ENCODE measurements at regions not wholly inside any gene's neighbourhood (a gene's known extent, or its start where the extent isn't known, plus 50 kb on each side); places are given as distances from the start of the nearest gene placed in this dataset.

GRCh38 chr4:180603791-180604190, 1639.4 kb upstream of the TENM3 start:
- Histone ChIP-seq H3K27ac (no peak overlapping the region), H3K4me3 (no peak overlapping the region), H3K36me3 (no peaks in the 10 kb centered on the region), H3K27me3 (no peaks in the 10 kb centered on the region), H3K4me1 (no peaks in the 10 kb centered on the region), H3K9me3 (no peaks in the 10 kb centered on the region)
- TF ChIP-seq EP300 (IDR thresholded peaks at IDR 0.05) (no peak), POLR2AphosphoS5 (IDR thresholded peaks at IDR 0.05) (no peak), POLR2A (IDR thresholded peaks at IDR 0.05) (no peak), CTCF (IDR thresholded peaks at IDR 0.05) (no peak)
- 89% methylated on average over 2 of the region's 2 CpGs for WGBS
- no peak for DNase-seq (ENCODE audit: low spot score in 2 of 2)

GRCh38 chr4:180610324-180610723, 1632.9 kb upstream of the TENM3 start:
- Histone ChIP-seq H3K9me3 (no peaks in the 10 kb centered on the region), H3K27ac (no peak overlapping the region), H3K4me1 (no peaks in the 10 kb centered on the region), H3K36me3 (no peaks in the 10 kb centered on the region), H3K27me3 (no peaks in the 10 kb centered on the region), H3K4me3 (no peak overlapping the region)
- 76% methylated on average over 2 of the region's 2 CpGs for WGBS
- no peak for TF ChIP-seq EP300 (IDR thresholded peaks at IDR 0.05)
- no peak for TF ChIP-seq CTCF (IDR thresholded peaks at IDR 0.05)
- no peak for TF ChIP-seq POLR2A (IDR thresholded peaks at IDR 0.05)
- TF ChIP-seq POLR2AphosphoS5 (IDR thresholded peaks at IDR 0.05), result no peak
- no peak for DNase-seq (ENCODE audit: low spot score in 2 of 2)

GRCh38 chr4:180615746-180616145, 1627.5 kb upstream of the TENM3 start:
- no peak for DNase-seq (ENCODE audit: low spot score in 2 of 2)
- Histone ChIP-seq H3K9me3 (no peaks in the 10 kb centered on the region), H3K4me3 (no peak overlapping the region), H3K36me3 (no peaks in the 10 kb centered on the region), H3K27ac (no peak overlapping the region), H3K27me3 (no peaks in the 10 kb centered on the region), H3K4me1 (no peaks in the 10 kb centered on the region)
- 80% methylated on average over 3 of the region's 3 CpGs for WGBS
- TF ChIP-seq POLR2AphosphoS5 (IDR thresholded peaks at IDR 0.05) (no peak), EP300 (IDR thresholded peaks at IDR 0.05) (no peak), POLR2A (IDR thresholded peaks at IDR 0.05) (no peak), CTCF (IDR thresholded peaks at IDR 0.05) (no peak)

GRCh38 chr4:180617196-180617595, 1626.0 kb upstream of the TENM3 start:
- Histone ChIP-seq H3K36me3 (no peaks in the 10 kb centered on the region), H3K27ac (no peak overlapping the region), H3K4me1 (no peaks in the 10 kb centered on the region), H3K27me3 (no peaks in the 10 kb centered on the region), H3K9me3 (no peaks in the 10 kb centered on the region), H3K4me3 (no peak overlapping the region)
- TF ChIP-seq POLR2A (IDR thresholded peaks at IDR 0.05) (no peak), POLR2AphosphoS5 (IDR thresholded peaks at IDR 0.05) (no peak), CTCF (IDR thresholded peaks at IDR 0.05) (no peak), EP300 (IDR thresholded peaks at IDR 0.05) (no peak)
- 79% methylated on average over 6 of the region's 6 CpGs for WGBS
- DNase-seq (ENCODE audit: low spot score in 2 of 2), result no peak

GRCh38 chr4:180618396-180618795, 1624.8 kb upstream of the TENM3 start:
- no peaks in the 10 kb centered on the region for H3K9me3 ChIP-seq
- 53% methylated on average over 4 of the region's 4 CpGs for WGBS
- H3K36me3 ChIP-seq, result no peaks in the 10 kb centered on the region
- no peaks in the 10 kb centered on the region for H3K4me1 ChIP-seq
- DNase-seq (ENCODE audit: low spot score in 2 of 2), result no peak
- no peak for TF ChIP-seq POLR2AphosphoS5 (IDR thresholded peaks at IDR 0.05)
- no peak for TF ChIP-seq POLR2A (IDR thresholded peaks at IDR 0.05)
- TF ChIP-seq CTCF (IDR thresholded peaks at IDR 0.05), result no peak
- no peak for TF ChIP-seq EP300 (IDR thresholded peaks at IDR 0.05)
- no peak overlapping the region for H3K4me3 ChIP-seq
- no peak overlapping the region for H3K27ac ChIP-seq
- no peaks in the 10 kb centered on the region for H3K27me3 ChIP-seq
